Mesenchymal stem cell (in vitro differentiated cells and primary cell): ENCODE measurements at regions not wholly inside any gene's neighbourhood (a gene's known extent, or its start where the extent isn't known, plus 50 kb on each side); places are given as distances from the start of the nearest gene placed in this dataset.

Experiments used
- DNase-seq: peaks from one replicate; pipeline ENCODE4 v3.0.0-alpha.2; 2013
- H2AFZ ChIP-seq: one replicate; pipeline ENCODE4 v1.6.1; 2013; ENCODE audit warnings: low read depth, mild to moderate bottlenecking, control low read depth, inconsistent platforms, low read length, moderate library complexity
- H2AK5ac ChIP-seq: 2 replicates; pipeline ENCODE4 v1.6.1; 2013; ENCODE audit warnings: low read length, moderate library complexity, mild to moderate bottlenecking, inconsistent platforms; ENCODE audit not compliant: severe bottlenecking
- H2BK120ac ChIP-seq: one replicate; pipeline ENCODE4 v1.6.1; 2013; ENCODE audit warnings: low read depth, mild to moderate bottlenecking, inconsistent platforms, low read length, moderate library complexity
- H2BK12ac ChIP-seq, 2 experiments: one replicate each; pipeline ENCODE4 v1.6.1; 2013; ENCODE audit warnings: inconsistent platforms in 2 of 2, low read length in 2 of 2, mild to moderate bottlenecking in 2 of 2, moderate library complexity in 2 of 2, control low read depth in 1 of 2
- H2BK15ac ChIP-seq: one replicate; pipeline ENCODE4 v1.6.1; 2013; ENCODE audit warnings: mild to moderate bottlenecking, low read depth, inconsistent platforms; ENCODE audit not compliant: poor library complexity, severe bottlenecking
- H2BK5ac ChIP-seq: 2 replicates; pipeline ENCODE4 v1.6.1; 2013; ENCODE audit warnings: low read depth, mild to moderate bottlenecking, low read length, control low read depth, inconsistent platforms; ENCODE audit not compliant: poor library complexity, severe bottlenecking
- H3K14ac ChIP-seq, 2 experiments: one replicate each; pipeline ENCODE4 v1.6.1; 2013; ENCODE audit warnings: inconsistent platforms in 2 of 2, low read length in 2 of 2, control low read depth in 1 of 2, mild to moderate bottlenecking in 1 of 2, moderate library complexity in 1 of 2
- H3K18ac ChIP-seq, 2 experiments: one replicate each; pipeline ENCODE4 v1.6.1; 2013; ENCODE audit warnings: inconsistent platforms in 2 of 2, low read length in 2 of 2, control low read depth in 1 of 2, low read depth in 1 of 2, mild to moderate bottlenecking in 1 of 2
- H3K23ac ChIP-seq, 2 experiments: one replicate each; pipeline ENCODE4 v1.6.1; 2013; ENCODE audit warnings: inconsistent platforms in 2 of 2, low read length in 2 of 2, mild to moderate bottlenecking in 2 of 2, moderate library complexity in 2 of 2, control low read depth in 1 of 2
- H3K27ac ChIP-seq: 2 replicates; pipeline ENCODE4 v1.5.1; 2013; ENCODE audit warnings: mild to moderate bottlenecking, moderate library complexity, low read length, control low read depth, inconsistent platforms; ENCODE audit not compliant: poor library complexity, severe bottlenecking
- H3K27me3 ChIP-seq, 2 experiments: 2 replicates each; pipeline versions ENCODE4 v1.6.1 to v1.7.0; 2013; ENCODE audit warnings: low read length in 2 of 2, mild to moderate bottlenecking in 2 of 2, moderate library complexity in 2 of 2, control low read depth in 1 of 2, inconsistent platforms in 1 of 2; ENCODE audit not compliant: control insufficient read depth in 1 of 2, insufficient read depth in 1 of 2
- H3K36me3 ChIP-seq, 2 experiments: 2 replicates each; pipeline versions ENCODE4 v1.6.1 to v1.7.0; 2013; ENCODE audit warnings: low read length in 2 of 2, control low read depth in 1 of 2, inconsistent platforms in 1 of 2, low read depth in 1 of 2, mild to moderate bottlenecking in 1 of 2; ENCODE audit not compliant: insufficient read depth in 2 of 2, control insufficient read depth in 1 of 2
- H3K4ac ChIP-seq, 2 experiments: one replicate each; pipeline ENCODE4 v1.6.1; 2013; ENCODE audit warnings: inconsistent platforms in 2 of 2, low read length in 2 of 2, mild to moderate bottlenecking in 2 of 2, moderate library complexity in 2 of 2, control low read depth in 1 of 2, low read depth in 1 of 2
- H3K4me1 ChIP-seq: 2 replicates; pipeline ENCODE4 v1.6.1; 2013; ENCODE audit warnings: low read depth, low read length, control low read depth; ENCODE audit not compliant: control insufficient read depth, insufficient read depth
- H3K4me2 ChIP-seq: 2 replicates; pipeline ENCODE4 v1.6.1; 2013; ENCODE audit warnings: low read length, mild to moderate bottlenecking, inconsistent platforms; ENCODE audit not compliant: poor library complexity, severe bottlenecking
- H3K4me3 ChIP-seq, 2 experiments: 2 replicates each; pipeline versions ENCODE4 v1.5.1 to v1.7.0; 2013; ENCODE audit warnings: low read length in 2 of 2, mild to moderate bottlenecking in 2 of 2, control low read depth in 1 of 2, low read depth in 1 of 2; ENCODE audit not compliant: insufficient read depth in 1 of 2
- H3K79me1 ChIP-seq: replicated peaks from 2 replicates; pipeline ENCODE4 v1.6.1; 2013; ENCODE audit warnings: mild to moderate bottlenecking, control low read depth, low read length, inconsistent platforms; ENCODE audit not compliant: poor library complexity, severe bottlenecking
- H3K9ac ChIP-seq: 2 replicates; pipeline ENCODE4 v1.7.0; 2013; ENCODE audit warnings: mild to moderate bottlenecking, low read length, moderate library complexity
- H3K9me3 ChIP-seq: 2 replicates; pipeline ENCODE4 v1.7.0; 2013; ENCODE audit warnings: mild to moderate bottlenecking, low read length; ENCODE audit not compliant: control insufficient read depth
- H4K8ac ChIP-seq: one replicate; pipeline ENCODE4 v1.6.1; 2013; ENCODE audit warnings: inconsistent platforms, mild to moderate bottlenecking, low read length, moderate library complexity
- H4K91ac ChIP-seq: one replicate; pipeline ENCODE4 v1.6.1; 2013; ENCODE audit warnings: mild to moderate bottlenecking, low read length, inconsistent platforms
- WGBS: methylation state at CpG from one replicate; pipeline ENCODE4 v1.1.7; 2013; ENCODE audit warnings: mixed read lengths; 5-methylcytosine and 5-hydroxymethylcytosine counted together

GRCh38 chr6:144806222-144806621 lies 521.1 kb downstream of the UTRN start:
- no peak overlapping the region for H4K91ac ChIP-seq

GRCh38 chr6:144809120-144809519 lies 524.0 kb downstream of the UTRN start:
- Histone ChIP-seq H3K27me3 (no peaks in the 10 kb centered on the region), H2BK12ac (no peak overlapping the region), H3K18ac (no peak overlapping the region), H3K27ac (no peak overlapping the region), H3K36me3 (peaks cover 2 to 25% of the 10 kb centered on the region in 2 experiments), H2BK120ac (no peak overlapping the region), H2BK15ac (no peak overlapping the region), H2AK5ac (no peak overlapping the region), H3K23ac (no peak overlapping the region), H3K4me2 (no peak overlapping the region), H2BK5ac (no peak overlapping the region), H2AFZ (no peak overlapping the region), H3K14ac (no peak overlapping the region), H3K9ac (no peak overlapping the region), H3K79me1 (peaks cover 7% of the 10 kb centered on the region), H3K4me1 (no peaks in the 10 kb centered on the region), H3K4me3 (no peak overlapping the region), H4K8ac (no peak overlapping the region), H4K91ac (no peak overlapping the region), H3K9me3 (no peaks in the 10 kb centered on the region), H3K4ac (no peak overlapping the region)
- DNase-seq: peak; percentile 13
- WGBS: 60% methylated on average over 1 of the region's 1 CpG

More at GRCh38 chr6:144806222-144806621, 521.1 kb downstream of the UTRN start:
- no peak overlapping the region for H3K9ac ChIP-seq
- H3K23ac ChIP-seq: no peak overlapping the region
- H4K8ac ChIP-seq: no peak overlapping the region
- H2BK15ac ChIP-seq: no peak overlapping the region
- peaks cover 5% of the 10 kb centered on the region for H3K79me1 ChIP-seq
- no peaks in the 10 kb centered on the region for H3K27me3 ChIP-seq
- no peak overlapping the region for H2BK120ac ChIP-seq
- H2BK12ac ChIP-seq: no peak overlapping the region
- no peak overlapping the region for H3K4me2 ChIP-seq
- DNase-seq: no peak
- H3K27ac ChIP-seq: no peak overlapping the region
- no peaks in the 10 kb centered on the region for H3K4me1 ChIP-seq
- H3K9me3 ChIP-seq: no peaks in the 10 kb centered on the region
- H2BK5ac ChIP-seq: no peak overlapping the region
- no peak overlapping the region for H2AK5ac ChIP-seq
- H3K14ac ChIP-seq: no peak overlapping the region
- H3K4me3 ChIP-seq: no peak overlapping the region
- H3K4ac ChIP-seq: no peak overlapping the region
- H2AFZ ChIP-seq: no peak overlapping the region
- peaks cover 0 to 29% of the 10 kb centered on the region in 2 experiments for H3K36me3 ChIP-seq
- H3K18ac ChIP-seq: no peak overlapping the region

- no peak overlapping the region for H2AFZ ChIP-seq
- no peak overlapping the region for H4K8ac ChIP-seq
- H3K14ac ChIP-seq: no peak overlapping the region
- H3K18ac ChIP-seq: no peak overlapping the region
- H3K4me2 ChIP-seq: no peak overlapping the region
- no peaks in the 10 kb centered on the region for H3K27me3 ChIP-seq
- 94% methylated on average over 5 of the region's 5 CpGs for WGBS
- no peak overlapping the region for H2AK5ac ChIP-seq
- no peak overlapping the region for H3K4me3 ChIP-seq
- H3K27ac ChIP-seq: no peak overlapping the region
- H3K79me1 ChIP-seq: peaks cover 7% of the 10 kb centered on the region
- H2BK120ac ChIP-seq: no peak overlapping the region
- no peaks in the 10 kb centered on the region for H3K9me3 ChIP-seq
- no peak overlapping the region for H3K23ac ChIP-seq
- DNase-seq: no peak
- no peak overlapping the region for H2BK12ac ChIP-seq
- no peak overlapping the region for H2BK5ac ChIP-seq
- no peak overlapping the region for H2BK15ac ChIP-seq
- H3K4ac ChIP-seq: no peak overlapping the region
- H4K91ac ChIP-seq: no peak overlapping the region
- peaks cover 2 to 18% of the 10 kb centered on the region in 2 experiments for H3K36me3 ChIP-seq
- H3K9ac ChIP-seq: no peak overlapping the region
- H3K4me1 ChIP-seq: no peaks in the 10 kb centered on the region
Measured at GRCh38 chr6:144809969-144810368, 524.8 kb downstream of the UTRN start.

- Histone ChIP-seq H3K4ac (no peak overlapping the region), H3K23ac (no peak overlapping the region), H2BK120ac (no peak overlapping the region), H3K4me3 (no peak overlapping the region), H3K36me3 (peaks cover 2 to 14% of the 10 kb centered on the region in 2 experiments), H2BK5ac (no peak overlapping the region), H3K27ac (no peak overlapping the region), H4K8ac (no peak overlapping the region), H3K9ac (no peak overlapping the region), H3K14ac (no peak overlapping the region), H3K79me1 (peaks cover 6% of the 10 kb centered on the region), H2AFZ (no peak overlapping the region), H3K9me3 (no peaks in the 10 kb centered on the region), H2AK5ac (no peak overlapping the region), H3K4me2 (no peak overlapping the region), H3K27me3 (no peaks in the 10 kb centered on the region), H2BK15ac (no peak overlapping the region), H3K18ac (no peak overlapping the region), H4K91ac (no peak overlapping the region), H3K4me1 (no peaks in the 10 kb centered on the region), H2BK12ac (no peak overlapping the region)
- DNase-seq: no peak
- 98% methylated on average over 3 of the region's 5 CpGs for WGBS
Measured at GRCh38 chr6:144811140-144811539, 526.0 kb downstream of the UTRN start.
